OCI-LY3 (cell line): ENCODE measurements at regions not wholly inside any gene's neighbourhood (a gene's known extent, or its start where the extent isn't known, plus 50 kb on each side); places are given as distances from the start of the nearest gene placed in this dataset.

ENCODE experiments used
- CTCF ChIP-seq: fragments of 200-600, 300-600 bp; sonication (generic); IDR thresholded peaks from 2 replicates; pipeline ENCODE4 v1.5.1; 2014; ENCODE audit warnings: antibody characterized with exemption, low read length, low read depth
- EZH2phosphoT487 ChIP-seq: fragments of 200-600 bp; shearing (Covaris generic); IDR thresholded peaks from 2 replicates; pipeline ENCODE4 v1.6.1; 2018; ENCODE audit warnings: antibody characterized with exemption, mixed run types, low read depth

DNA sequence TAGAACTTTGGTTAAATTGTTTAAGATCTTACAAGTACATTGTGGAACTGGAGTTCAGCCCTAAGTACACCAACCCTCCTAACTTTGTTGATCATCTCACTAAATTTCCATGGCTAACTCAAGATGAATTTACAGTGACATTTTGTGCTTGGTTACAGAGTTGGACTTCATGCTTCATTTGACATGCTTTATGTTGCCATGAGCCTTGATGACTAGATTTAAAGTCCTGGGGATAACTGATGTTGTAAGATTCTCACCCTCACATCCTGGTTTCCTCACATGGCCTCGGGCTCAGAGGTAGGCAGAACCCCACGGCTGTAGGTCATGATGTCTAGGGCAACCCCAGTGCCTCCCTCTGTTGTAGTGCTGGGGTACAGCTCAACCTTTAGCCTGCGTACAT lies 397.2 kb upstream of the IGFBP3 start:
- TF ChIP-seq CTCF (no peak), EZH2phosphoT487 (no peak)
